ENCODE measurements at regions not wholly inside any gene's neighbourhood (a gene's known extent, or its start where the extent isn't known, plus 50 kb on each side); places are given as distances from the start of the nearest gene placed in this dataset.

- peaks cover 6% of the 10 kb centered on the region for H3K4me1 ChIP-seq (ENCODE audit: control insufficient read depth, insufficient read depth, low read length)
- H3K9ac ChIP-seq (ENCODE audit: low read length) = no peak overlapping the region
- no peaks in the 10 kb centered on the region for H3K36me3 ChIP-seq (ENCODE audit: control insufficient read depth, insufficient read depth, low read length)
- H3K27ac ChIP-seq (ENCODE audit: low read depth, low read length) = no peak overlapping the region
- no peak overlapping the region for H3K4me3 ChIP-seq (ENCODE audit: low read length)
- H3K27me3 ChIP-seq (ENCODE audit: control insufficient read depth, insufficient read depth, low read length) = no peaks in the 10 kb centered on the region
Measured at GRCh38 chr12:75850721-75851462, 180.7 kb downstream of the PHLDA1 start.

GRCh38 chr12:75848961-75849360 lies 182.6 kb downstream of the PHLDA1 start:
- Histone ChIP-seq H3K9ac (ENCODE audit: low read length) (no peak overlapping the region), H3K27ac (ENCODE audit: low read depth, low read length) (no peak overlapping the region), H3K4me1 (ENCODE audit: control insufficient read depth, insufficient read depth, low read length) (peaks cover 6% of the 10 kb centered on the region), H3K4me3 (ENCODE audit: low read length) (no peak overlapping the region), H3K36me3 (ENCODE audit: control insufficient read depth, insufficient read depth, low read length) (no peaks in the 10 kb centered on the region), H3K27me3 (ENCODE audit: control insufficient read depth, insufficient read depth, low read length) (no peaks in the 10 kb centered on the region)

GRCh38 chr12:75848431-75848925 lies 183.1 kb downstream of the PHLDA1 start:
- Histone ChIP-seq H3K27ac (ENCODE audit: low read depth, low read length) (no peak overlapping the region), H3K27me3 (ENCODE audit: control insufficient read depth, insufficient read depth, low read length) (no peaks in the 10 kb centered on the region), H3K4me3 (ENCODE audit: low read length) (no peak overlapping the region), H3K36me3 (ENCODE audit: control insufficient read depth, insufficient read depth, low read length) (no peaks in the 10 kb centered on the region), H3K9ac (ENCODE audit: low read length) (no peak overlapping the region), H3K4me1 (ENCODE audit: control insufficient read depth, insufficient read depth, low read length) (peaks cover 6% of the 10 kb centered on the region)

GRCh38 chr12:75846102-75846501 lies 185.5 kb downstream of the PHLDA1 start:
- Histone ChIP-seq H3K4me3 (ENCODE audit: low read length) (no peak overlapping the region), H3K27me3 (ENCODE audit: control insufficient read depth, insufficient read depth, low read length) (no peaks in the 10 kb centered on the region), H3K9ac (ENCODE audit: low read length) (no peak overlapping the region), H3K4me1 (ENCODE audit: control insufficient read depth, insufficient read depth, low read length) (peaks cover 6% of the 10 kb centered on the region), H3K27ac (ENCODE audit: low read depth, low read length) (no peak overlapping the region), H3K36me3 (ENCODE audit: control insufficient read depth, insufficient read depth, low read length) (no peaks in the 10 kb centered on the region)

- peaks cover 6% of the 10 kb centered on the region for H3K4me1 ChIP-seq (ENCODE audit: control insufficient read depth, insufficient read depth, low read length)
- no peaks in the 10 kb centered on the region for H3K36me3 ChIP-seq (ENCODE audit: control insufficient read depth, insufficient read depth, low read length)
- no peaks in the 10 kb centered on the region for H3K27me3 ChIP-seq (ENCODE audit: control insufficient read depth, insufficient read depth, low read length)
- H3K9ac ChIP-seq (ENCODE audit: low read length) = no peak overlapping the region
- H3K4me3 ChIP-seq (ENCODE audit: low read length) = no peak overlapping the region
- H3K27ac ChIP-seq (ENCODE audit: low read depth, low read length) = no peak overlapping the region
Measured at GRCh38 chr12:75844985-75845384, 186.6 kb downstream of the PHLDA1 start.

- Histone ChIP-seq H3K9ac (ENCODE audit: low read length) (no peak overlapping the region), H3K36me3 (ENCODE audit: control insufficient read depth, insufficient read depth, low read length) (no peaks in the 10 kb centered on the region), H3K4me3 (ENCODE audit: low read length) (no peak overlapping the region), H3K4me1 (ENCODE audit: control insufficient read depth, insufficient read depth, low read length) (peaks cover 3% of the 10 kb centered on the region), H3K27ac (ENCODE audit: low read depth, low read length) (no peak overlapping the region), H3K27me3 (ENCODE audit: control insufficient read depth, insufficient read depth, low read length) (no peaks in the 10 kb centered on the region)
Measured at GRCh38 chr12:75844049-75844770, 187.4 kb downstream of the PHLDA1 start.

- Histone ChIP-seq H3K27ac (ENCODE audit: low read depth, low read length) (no peak overlapping the region), H3K36me3 (ENCODE audit: control insufficient read depth, insufficient read depth, low read length) (no peaks in the 10 kb centered on the region), H3K9ac (ENCODE audit: low read length) (no peak overlapping the region), H3K4me3 (ENCODE audit: low read length) (no peak overlapping the region), H3K4me1 (ENCODE audit: control insufficient read depth, insufficient read depth, low read length) (no peaks in the 10 kb centered on the region), H3K27me3 (ENCODE audit: control insufficient read depth, insufficient read depth, low read length) (no peaks in the 10 kb centered on the region)
Measured at GRCh38 chr12:75842090-75842489, 189.5 kb downstream of the PHLDA1 start.

GRCh38 chr12:75840994-75841355 lies 190.6 kb downstream of the PHLDA1 start:
- Histone ChIP-seq H3K4me1 (ENCODE audit: control insufficient read depth, insufficient read depth, low read length) (no peaks in the 10 kb centered on the region), H3K36me3 (ENCODE audit: control insufficient read depth, insufficient read depth, low read length) (no peaks in the 10 kb centered on the region), H3K27me3 (ENCODE audit: control insufficient read depth, insufficient read depth, low read length) (no peaks in the 10 kb centered on the region), H3K9ac (ENCODE audit: low read length) (no peak overlapping the region), H3K27ac (ENCODE audit: low read depth, low read length) (no peak overlapping the region), H3K4me3 (ENCODE audit: low read length) (no peak overlapping the region)

- Histone ChIP-seq H3K27me3 (ENCODE audit: control insufficient read depth, insufficient read depth, low read length) (no peaks in the 10 kb centered on the region), H3K36me3 (ENCODE audit: control insufficient read depth, insufficient read depth, low read length) (no peaks in the 10 kb centered on the region), H3K4me3 (ENCODE audit: low read length) (no peak overlapping the region), H3K27ac (ENCODE audit: low read depth, low read length) (no peak overlapping the region), H3K9ac (ENCODE audit: low read length) (no peak overlapping the region), H3K4me1 (ENCODE audit: control insufficient read depth, insufficient read depth, low read length) (no peaks in the 10 kb centered on the region)
Measured at GRCh38 chr12:75838309-75838708, 193.3 kb downstream of the PHLDA1 start.

- H3K27ac ChIP-seq (ENCODE audit: low read depth, low read length) = no peak overlapping the region
- H3K36me3 ChIP-seq (ENCODE audit: control insufficient read depth, insufficient read depth, low read length) = no peaks in the 10 kb centered on the region
Measured at GRCh38 chr12:75837700-75838099, 193.9 kb downstream of the PHLDA1 start.

GRCh38 chr12:75836533-75836932 lies 195.0 kb downstream of the PHLDA1 start:
- H3K27me3 ChIP-seq (ENCODE audit: control insufficient read depth, insufficient read depth, low read length) = no peaks in the 10 kb centered on the region
- H3K4me1 ChIP-seq (ENCODE audit: control insufficient read depth, insufficient read depth, low read length) = no peaks in the 10 kb centered on the region
- no peak overlapping the region for H3K4me3 ChIP-seq (ENCODE audit: low read length)
- no peak overlapping the region for H3K27ac ChIP-seq (ENCODE audit: low read depth, low read length)
- no peak overlapping the region for H3K9ac ChIP-seq (ENCODE audit: low read length)
- no peaks in the 10 kb centered on the region for H3K36me3 ChIP-seq (ENCODE audit: control insufficient read depth, insufficient read depth, low read length)

More at GRCh38 chr12:75837700-75838099, 193.9 kb downstream of the PHLDA1 start:
- H3K27me3 ChIP-seq (ENCODE audit: control insufficient read depth, insufficient read depth, low read length) = no peaks in the 10 kb centered on the region
- no peak overlapping the region for H3K4me3 ChIP-seq (ENCODE audit: low read length)
- H3K9ac ChIP-seq (ENCODE audit: low read length) = no peak overlapping the region
- H3K4me1 ChIP-seq (ENCODE audit: control insufficient read depth, insufficient read depth, low read length) = no peaks in the 10 kb centered on the region

GRCh38 chr12:75834591-75834990 lies 197.0 kb downstream of the PHLDA1 start:
- no peaks in the 10 kb centered on the region for H3K4me1 ChIP-seq (ENCODE audit: control insufficient read depth, insufficient read depth, low read length)
- no peak overlapping the region for H3K27ac ChIP-seq (ENCODE audit: low read depth, low read length)
- H3K4me3 ChIP-seq (ENCODE audit: low read length) = no peak overlapping the region
- H3K36me3 ChIP-seq (ENCODE audit: control insufficient read depth, insufficient read depth, low read length) = no peaks in the 10 kb centered on the region
- H3K9ac ChIP-seq (ENCODE audit: low read length) = no peak overlapping the region
- no peaks in the 10 kb centered on the region for H3K27me3 ChIP-seq (ENCODE audit: control insufficient read depth, insufficient read depth, low read length)

- no peaks in the 10 kb centered on the region for H3K4me1 ChIP-seq (ENCODE audit: control insufficient read depth, insufficient read depth, low read length)
- no peaks in the 10 kb centered on the region for H3K27me3 ChIP-seq (ENCODE audit: control insufficient read depth, insufficient read depth, low read length)
- H3K27ac ChIP-seq (ENCODE audit: low read depth, low read length) = no peak overlapping the region
- no peaks in the 10 kb centered on the region for H3K36me3 ChIP-seq (ENCODE audit: control insufficient read depth, insufficient read depth, low read length)
- no peak overlapping the region for H3K9ac ChIP-seq (ENCODE audit: low read length)
- H3K4me3 ChIP-seq (ENCODE audit: low read length) = no peak overlapping the region
Measured at GRCh38 chr12:75833268-75833667, 198.3 kb downstream of the PHLDA1 start.

All from rectal smooth muscle tissue (tissue), 1 donor.